SK-N-SH treated with all-trans-retinoic acid at 6 μM for 48 hours (cell line): ENCODE measurements at regions not wholly inside any gene's neighbourhood (a gene's known extent, or its start where the extent isn't known, plus 50 kb on each side); places are given as distances from the start of the nearest gene placed in this dataset.

Experiments
- CSDC2 ChIP-seq: fragments of 250-450 bp; sonication (Bioruptor Pico); IDR thresholded peaks from 2 replicates; pipeline ENCODE4 v1.5.0; 2020; ENCODE audit warnings: mild to moderate bottlenecking, moderate library complexity
- TOX ChIP-seq: fragments of 250-450 bp; sonication (Bioruptor Pico); IDR thresholded peaks from 2 replicates; pipeline ENCODE4 v1.8.0; 2021; ENCODE audit warnings: mild to moderate bottlenecking, moderate library complexity, borderline replicate concordance
- ZFP3 ChIP-seq: fragments of 250-450 bp; sonication (Bioruptor Pico); IDR thresholded peaks from 2 replicates; pipeline ENCODE4 v1.5.0; 2020; ENCODE audit warnings: mild to moderate bottlenecking, moderate library complexity
- TF ChIP-seq, protein P1 (sequence below): fragments of 250-450 bp; sonication (Bioruptor Pico); IDR thresholded peaks from 2 replicates; pipeline ENCODE4 v1.8.0; 2020; ENCODE audit warnings: mild to moderate bottlenecking, moderate library complexity, borderline replicate concordance
- TF ChIP-seq, protein P2 (sequence below): fragments of 250-450 bp; sonication (Bioruptor Pico); IDR thresholded peaks from 2 replicates; pipeline ENCODE4 v1.5.1; 2021; ENCODE audit warnings: mild to moderate bottlenecking, moderate library complexity

GRCh38 chr3:147197739-147198138 lies 208.6 kb downstream of the ZIC4 start:
- TF ChIP-seq, protein P1, sequence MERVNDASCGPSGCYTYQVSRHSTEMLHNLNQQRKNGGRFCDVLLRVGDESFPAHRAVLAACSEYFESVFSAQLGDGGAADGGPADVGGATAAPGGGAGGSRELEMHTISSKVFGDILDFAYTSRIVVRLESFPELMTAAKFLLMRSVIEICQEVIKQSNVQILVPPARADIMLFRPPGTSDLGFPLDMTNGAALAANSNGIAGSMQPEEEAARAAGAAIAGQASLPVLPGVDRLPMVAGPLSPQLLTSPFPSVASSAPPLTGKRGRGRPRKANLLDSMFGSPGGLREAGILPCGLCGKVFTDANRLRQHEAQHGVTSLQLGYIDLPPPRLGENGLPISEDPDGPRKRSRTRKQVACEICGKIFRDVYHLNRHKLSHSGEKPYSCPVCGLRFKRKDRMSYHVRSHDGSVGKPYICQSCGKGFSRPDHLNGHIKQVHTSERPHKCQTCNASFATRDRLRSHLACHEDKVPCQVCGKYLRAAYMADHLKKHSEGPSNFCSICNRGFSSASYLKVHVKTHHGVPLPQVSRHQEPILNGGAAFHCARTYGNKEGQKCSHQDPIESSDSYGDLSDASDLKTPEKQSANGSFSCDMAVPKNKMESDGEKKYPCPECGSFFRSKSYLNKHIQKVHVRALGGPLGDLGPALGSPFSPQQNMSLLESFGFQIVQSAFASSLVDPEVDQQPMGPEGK (CRISPR knock-in tag) = no peak
- TF ChIP-seq, protein P2, sequence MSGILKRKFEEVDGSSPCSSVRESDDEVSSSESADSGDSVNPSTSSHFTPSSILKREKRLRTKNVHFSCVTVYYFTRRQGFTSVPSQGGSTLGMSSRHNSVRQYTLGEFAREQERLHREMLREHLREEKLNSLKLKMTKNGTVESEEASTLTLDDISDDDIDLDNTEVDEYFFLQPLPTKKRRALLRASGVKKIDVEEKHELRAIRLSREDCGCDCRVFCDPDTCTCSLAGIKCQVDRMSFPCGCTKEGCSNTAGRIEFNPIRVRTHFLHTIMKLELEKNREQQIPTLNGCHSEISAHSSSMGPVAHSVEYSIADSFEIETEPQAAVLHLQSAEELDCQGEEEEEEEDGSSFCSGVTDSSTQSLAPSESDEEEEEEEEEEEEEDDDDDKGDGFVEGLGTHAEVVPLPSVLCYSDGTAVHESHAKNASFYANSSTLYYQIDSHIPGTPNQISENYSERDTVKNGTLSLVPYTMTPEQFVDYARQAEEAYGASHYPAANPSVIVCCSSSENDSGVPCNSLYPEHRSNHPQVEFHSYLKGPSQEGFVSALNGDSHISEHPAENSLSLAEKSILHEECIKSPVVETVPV (CRISPR knock-in tag) = no peak
- TF ChIP-seq TOX (no peak), CSDC2 (no peak), ZFP3 (CRISPR knock-in tag) (no peak)
